ENCODE measurements at regions not wholly inside any gene's neighbourhood (a gene's known extent, or its start where the extent isn't known, plus 50 kb on each side); places are given as distances from the start of the nearest gene placed in this dataset.

DNA sequence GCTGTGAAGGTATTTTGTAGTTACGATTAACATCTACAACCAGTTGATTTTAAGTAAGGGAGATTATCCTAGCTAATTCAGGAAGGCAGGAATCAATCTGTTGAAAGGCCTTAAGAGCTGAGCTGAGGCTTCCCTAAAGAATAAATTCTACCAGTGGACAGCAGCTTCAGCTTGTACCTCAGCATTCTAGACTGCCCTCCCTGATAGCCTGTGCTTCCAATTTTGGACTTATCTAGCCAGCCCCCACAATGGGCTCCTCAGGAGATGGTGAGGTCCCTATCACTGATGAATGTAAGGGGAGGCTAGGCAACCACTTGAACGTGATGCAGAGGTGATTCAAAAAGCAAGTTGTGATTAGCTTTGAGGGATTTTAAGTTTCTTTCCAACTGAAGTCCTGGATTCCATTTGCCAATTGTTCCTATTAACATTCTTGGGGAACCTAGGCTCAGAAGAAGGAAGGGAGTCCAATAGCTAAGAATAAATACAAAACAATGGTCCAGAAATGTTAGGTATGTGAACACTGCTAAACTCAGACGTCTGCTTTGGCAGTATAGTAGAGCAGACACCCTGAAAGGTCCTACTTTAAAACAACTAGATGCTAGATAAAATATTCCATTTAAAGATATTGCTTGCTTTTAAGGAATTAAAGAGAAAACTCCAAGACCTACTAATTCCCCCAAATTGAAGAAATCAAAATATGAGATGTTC is 404.3 kb upstream of the TENM4 start:
- TF ChIP-seq TARDBP (IDR thresholded peaks at IDR 0.05) (no peak), FOXM1 (IDR thresholded peaks at IDR 0.05; ENCODE audit: borderline replicate concordance) (no peak), SP1 (IDR thresholded peaks at IDR 0.05) (no peak)
